AG04450 (cell line): ENCODE measurements at regions not wholly inside any gene's neighbourhood (a gene's known extent, or its start where the extent isn't known, plus 50 kb on each side); places are given as distances from the start of the nearest gene placed in this dataset.

Experiments
- CTCF ChIA-PET: fragments of 300-600, 350-600 bp; formaldehyde crosslinking; extraction: SDS; loops from one replicate; lab custom pipeline; 2022; ENCODE audit warnings: antibody characterized with exemption, inconsistent platforms; lab: Charles Lee
- POLR2A ChIA-PET: fragments of 350-600 bp; formaldehyde crosslinking; extraction: SDS; loops from one replicate; lab custom pipeline; 2021; ENCODE audit warnings: antibody characterized with exemption, inconsistent platforms; lab: Yijun Ruan, JAX
- DNase-seq: peaks from one replicate; pipeline ENCODE4 v3.0.0-alpha.2; 2011; ENCODE audit warnings: low read depth, low spot score
- H3K27ac ChIP-seq: one replicate; pipeline ENCODE4 v1.5.1; 2012; ENCODE audit warnings: low read depth, low read length, control low read depth
- H3K27me3 ChIP-seq: one replicate; pipeline ENCODE4 v1.6.0; 2012; ENCODE audit warnings: low read length; ENCODE audit not compliant: control insufficient read depth, insufficient read depth
- H3K4me3 ChIP-seq: 2 replicates; pipeline ENCODE4 v1.5.1; 2011; ENCODE audit warnings: mild to moderate bottlenecking, low read depth, low read length, control low read depth
- H3K9me3 ChIP-seq: 2 replicates; pipeline ENCODE4 v1.5.1; 2012; ENCODE audit warnings: low read length; ENCODE audit not compliant: control insufficient read depth, insufficient read depth
- CTCF ChIP-seq: IDR thresholded peaks from 2 replicates; pipeline ENCODE4 v1.5.1; 2011; ENCODE audit warnings: low read depth, low read length, control low read depth, inconsistent platforms

GRCh38 chr14:39781466-39781865 lies 349.2 kb upstream of the FBXO33 start:
- no peak for TF ChIP-seq CTCF
- DNase-seq, result no peak
- H3K4me3 ChIP-seq, result no peak overlapping the region
- ChIA-PET POLR2A (no interaction called here), CTCF (interaction anchor here (0.5 kb wide), 1 partner anchor 741 kb away, joined by 5 read pairs; no protein-coding TSS in a partner anchor)
- H3K9me3 ChIP-seq, result peaks cover 18% of the 10 kb centered on the region
- no peak overlapping the region for H3K27ac ChIP-seq
- H3K27me3 ChIP-seq, result no peaks in the 10 kb centered on the region

GRCh38 chr14:39773387-39774126 lies 341.3 kb upstream of the FBXO33 start:
- no peak overlapping the region for H3K4me3 ChIP-seq
- no peaks in the 10 kb centered on the region for H3K9me3 ChIP-seq
- ChIA-PET CTCF (no interaction called here), POLR2A (no interaction called here)
- TF ChIP-seq CTCF, result no peak
- no peak overlapping the region for H3K27ac ChIP-seq
- no peak for DNase-seq
- H3K27me3 ChIP-seq, result no peaks in the 10 kb centered on the region

GRCh38 chr14:39772627-39773026 lies 340.4 kb upstream of the FBXO33 start:
- POLR2A ChIA-PET, result no interaction called here
- no peak for TF ChIP-seq CTCF
- CTCF ChIA-PET, result no interaction called here
- Histone ChIP-seq H3K9me3 (no peaks in the 10 kb centered on the region; the same call in 1 of the 2 replicates), H3K27ac (no peak overlapping the region), H3K27me3 (no peaks in the 10 kb centered on the region), H3K4me3 (no peak overlapping the region)
- no peak for DNase-seq

- no peak for DNase-seq
- ChIA-PET CTCF (no interaction called here), POLR2A (no interaction called here)
- H3K4me3 ChIP-seq, result no peak overlapping the region
- H3K27me3 ChIP-seq, result no peaks in the 10 kb centered on the region
- H3K9me3 ChIP-seq, result peaks cover 4% of the 10 kb centered on the region; the same call in 1 of the 2 replicates
- no peak for TF ChIP-seq CTCF
- no peak overlapping the region for H3K27ac ChIP-seq
Measured at GRCh38 chr14:39768589-39768988, 336.4 kb upstream of the FBXO33 start.

- H3K4me3 ChIP-seq, result no peak overlapping the region
- peaks cover 9% of the 10 kb centered on the region; the same call in 1 of the 2 replicates for H3K9me3 ChIP-seq
- CTCF ChIA-PET, result no interaction called here
- DNase-seq, result no peak
- H3K27ac ChIP-seq, result no peak overlapping the region
- TF ChIP-seq CTCF, result no peak
- POLR2A ChIA-PET, result no interaction called here
- H3K27me3 ChIP-seq, result no peaks in the 10 kb centered on the region
Measured at GRCh38 chr14:39766397-39767000, 334.3 kb upstream of the FBXO33 start.
